AG04450 (cell line): ENCODE measurements at regions not wholly inside any gene's neighbourhood (a gene's known extent, or its start where the extent isn't known, plus 50 kb on each side); places are given as distances from the start of the nearest gene placed in this dataset.

Source experiments
- CTCF ChIA-PET: fragments of 300-600, 350-600 bp; formaldehyde crosslinking; extraction: SDS; loops from one replicate; lab custom pipeline; 2022; ENCODE audit warnings: antibody characterized with exemption, inconsistent platforms; lab: Charles Lee
- POLR2A ChIA-PET: fragments of 350-600 bp; formaldehyde crosslinking; extraction: SDS; loops from one replicate; lab custom pipeline; 2021; ENCODE audit warnings: antibody characterized with exemption, inconsistent platforms; lab: Yijun Ruan, JAX
- DNase-seq: peaks from one replicate; pipeline ENCODE4 v3.0.0-alpha.2; 2011; ENCODE audit warnings: low read depth, low spot score
- H3K27ac ChIP-seq: one replicate; pipeline ENCODE4 v1.5.1; 2012; ENCODE audit warnings: low read depth, low read length, control low read depth
- H3K27me3 ChIP-seq: one replicate; pipeline ENCODE4 v1.6.0; 2012; ENCODE audit warnings: low read length; ENCODE audit not compliant: control insufficient read depth, insufficient read depth
- H3K4me3 ChIP-seq: 2 replicates; pipeline ENCODE4 v1.5.1; 2011; ENCODE audit warnings: mild to moderate bottlenecking, low read depth, low read length, control low read depth
- H3K9me3 ChIP-seq: 2 replicates; pipeline ENCODE4 v1.5.1; 2012; ENCODE audit warnings: low read length; ENCODE audit not compliant: control insufficient read depth, insufficient read depth
- CTCF ChIP-seq: IDR thresholded peaks from 2 replicates; pipeline ENCODE4 v1.5.1; 2011; ENCODE audit warnings: low read depth, low read length, control low read depth, inconsistent platforms

- Histone ChIP-seq H3K9me3 (no peaks in the 10 kb centered on the region), H3K4me3 (no peak overlapping the region), H3K27me3 (no peaks in the 10 kb centered on the region), H3K27ac (no peak overlapping the region)
- no peak for TF ChIP-seq CTCF
- ChIA-PET POLR2A (no interaction called here), CTCF (no interaction called here)
- no peak for DNase-seq
These were observed 1331.1 kb downstream of the MRPL39 start for GRCh38 chr21:24276204-24276603.

- Histone ChIP-seq H3K4me3 (no peak overlapping the region), H3K9me3 (no peaks in the 10 kb centered on the region), H3K27me3 (no peaks in the 10 kb centered on the region), H3K27ac (no peak overlapping the region)
- POLR2A ChIA-PET, result no interaction called here
- CTCF ChIA-PET, result no interaction called here
- DNase-seq, result no peak
- no peak for TF ChIP-seq CTCF
These were observed 1331.7 kb downstream of the MRPL39 start for GRCh38 chr21:24275616-24276015.

- Histone ChIP-seq H3K4me3 (no peak overlapping the region), H3K9me3 (no peaks in the 10 kb centered on the region), H3K27me3 (no peaks in the 10 kb centered on the region), H3K27ac (no peak overlapping the region)
- ChIA-PET POLR2A (interaction anchor here (0.5 kb wide), 1 partner anchor 1318 kb away, joined by 3 read pairs; no protein-coding TSS in a partner anchor), CTCF (no interaction called here)
- DNase-seq, result no peak
- no peak for TF ChIP-seq CTCF
These were observed 1334.8 kb downstream of the MRPL39 start for GRCh38 chr21:24272521-24272938.

- Histone ChIP-seq H3K4me3 (no peak overlapping the region), H3K9me3 (no peaks in the 10 kb centered on the region), H3K27ac (no peak overlapping the region), H3K27me3 (no peaks in the 10 kb centered on the region)
- TF ChIP-seq CTCF, result no peak
- DNase-seq, result no peak
- CTCF ChIA-PET, result no interaction called here
- POLR2A ChIA-PET, result no interaction called here
These were observed 1341.3 kb downstream of the MRPL39 start for GRCh38 chr21:24265987-24266386.

GRCh38 chr21:24260751-24261150, 1346.5 kb downstream of the MRPL39 start:
- no peak overlapping the region for H3K4me3 ChIP-seq
- TF ChIP-seq CTCF, result no peak
- ChIA-PET CTCF (no interaction called here), POLR2A (no interaction called here)
- no peaks in the 10 kb centered on the region for H3K9me3 ChIP-seq
- H3K27ac ChIP-seq, result no peak overlapping the region
- DNase-seq, result no peak
- H3K27me3 ChIP-seq, result no peaks in the 10 kb centered on the region
